Left lobe of liver (tissue), 2 donors: ENCODE measurements at regions not wholly inside any gene's neighbourhood (a gene's known extent, or its start where the extent isn't known, plus 50 kb on each side); places are given as distances from the start of the nearest gene placed in this dataset.
"Not testable (repeated sequence)": the region's sequence is repeated elsewhere in the genome, so short reads cannot be mapped to it uniquely, and the experiment has no call there.

ENCODE experiments used
- ATAC-seq: fragments of 200-7000 bp; cut with Tn5 transposase; one replicate; pipeline ENCODE4 v1.9.1; 2020; ENCODE audit warnings: mild to moderate bottlenecking, moderate library complexity
- DNase-seq: peaks from one replicate; pipeline ENCODE4 v3.0.0-alpha.2; 2020; ENCODE audit warnings: low spot score
- donor health status: DM: no; HTN: no; CAD: no; lungs with moderate emphysema.
- donor health status: DM: no; HTN: yes; CAD: no.

DNA sequence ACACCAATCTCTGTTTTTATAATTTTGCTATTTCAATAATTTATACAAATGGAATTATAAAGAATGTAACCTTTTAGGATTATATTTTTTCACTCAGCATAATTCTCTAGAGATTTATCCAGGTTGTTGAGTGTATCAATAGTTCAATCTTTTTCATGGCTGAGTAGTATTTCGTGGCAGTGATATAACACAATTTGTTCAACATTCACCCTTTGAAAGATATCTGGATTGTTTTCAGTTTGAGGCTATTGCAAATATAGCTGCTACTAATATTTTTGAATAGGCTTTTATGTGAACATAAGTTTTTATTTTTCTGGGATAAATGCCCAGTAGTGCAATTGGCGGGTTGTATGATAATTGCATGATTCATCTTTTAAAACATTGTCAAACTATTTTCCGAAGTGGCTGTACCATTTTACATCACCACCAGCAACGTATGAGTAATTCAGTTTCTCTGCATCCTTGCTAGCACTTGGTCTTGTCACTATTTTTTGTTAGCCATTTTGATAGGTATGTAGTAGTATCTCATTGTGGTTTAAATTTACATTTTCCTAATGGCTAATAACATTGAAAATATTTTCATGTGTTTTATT is 55.6 kb upstream of the ABCD3 start:
- DNase-seq (no peak), ATAC-seq (no peak)

DNA sequence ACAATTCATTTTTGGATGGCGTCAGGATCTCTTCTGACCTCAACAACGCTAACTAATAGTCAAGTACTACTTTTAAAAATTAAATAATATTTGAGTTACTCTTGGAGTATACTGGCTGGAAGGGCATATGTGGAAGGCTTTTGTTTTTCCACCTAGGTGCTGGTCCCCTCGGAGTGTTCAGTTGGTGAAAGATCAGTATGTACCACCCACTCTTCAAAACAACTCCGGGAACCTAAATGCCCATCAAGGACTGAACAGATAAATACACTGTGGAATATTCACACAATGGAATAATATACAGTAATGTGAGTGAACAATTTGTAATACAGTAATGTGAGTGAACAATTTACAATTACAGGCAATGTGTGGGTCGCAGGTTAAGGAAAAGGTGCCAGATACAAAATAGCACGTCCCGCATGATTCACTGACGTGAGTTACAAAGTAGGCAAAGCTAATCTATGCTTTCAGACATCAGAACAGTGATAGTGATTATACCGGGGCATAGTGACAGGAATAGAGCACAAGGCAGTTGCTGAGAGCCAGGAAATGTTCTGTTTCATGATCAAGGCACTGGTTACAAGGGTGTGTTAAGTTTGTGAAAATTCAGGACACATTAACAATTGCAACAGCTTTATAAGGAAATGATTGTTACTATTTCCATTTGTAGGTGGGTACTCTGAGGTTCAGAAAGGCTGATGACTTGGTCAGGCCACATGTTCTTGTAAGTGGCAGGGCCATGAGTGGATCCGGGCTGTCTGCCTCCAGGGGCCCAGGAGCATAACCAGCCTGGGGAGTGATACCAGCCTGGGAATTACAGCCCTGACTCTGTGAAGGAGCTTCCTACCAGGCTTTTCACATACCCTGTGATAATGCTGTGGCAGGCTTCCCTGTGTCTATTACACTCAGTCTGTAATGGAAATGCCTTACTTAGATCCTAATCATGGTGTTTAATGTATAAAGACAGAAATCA is 59.3 kb upstream of the ABCD3 start:
- DNase-seq = no peak
- ATAC-seq = no peak

DNA sequence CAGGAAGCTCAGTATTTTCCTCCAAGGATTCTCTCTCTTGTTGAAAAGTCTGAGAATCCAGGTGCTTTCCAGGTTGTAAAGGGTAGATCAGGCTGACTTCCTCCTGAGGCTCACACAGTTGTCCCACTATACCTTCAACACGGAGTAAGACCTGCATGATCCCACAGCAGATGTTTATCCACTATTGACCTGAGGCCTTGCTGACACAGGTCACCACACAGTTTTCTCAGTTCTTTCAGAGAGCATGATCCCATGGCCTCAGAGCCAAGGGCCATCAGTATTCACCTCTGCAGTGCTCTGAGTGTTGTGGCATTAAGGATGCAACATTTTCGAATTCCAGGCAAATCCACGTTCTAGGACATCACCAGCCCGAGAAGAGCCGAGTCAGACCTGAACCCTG is 60.5 kb upstream of the ABCD3 start:
- peak; percentile 78 for ATAC-seq

DNA sequence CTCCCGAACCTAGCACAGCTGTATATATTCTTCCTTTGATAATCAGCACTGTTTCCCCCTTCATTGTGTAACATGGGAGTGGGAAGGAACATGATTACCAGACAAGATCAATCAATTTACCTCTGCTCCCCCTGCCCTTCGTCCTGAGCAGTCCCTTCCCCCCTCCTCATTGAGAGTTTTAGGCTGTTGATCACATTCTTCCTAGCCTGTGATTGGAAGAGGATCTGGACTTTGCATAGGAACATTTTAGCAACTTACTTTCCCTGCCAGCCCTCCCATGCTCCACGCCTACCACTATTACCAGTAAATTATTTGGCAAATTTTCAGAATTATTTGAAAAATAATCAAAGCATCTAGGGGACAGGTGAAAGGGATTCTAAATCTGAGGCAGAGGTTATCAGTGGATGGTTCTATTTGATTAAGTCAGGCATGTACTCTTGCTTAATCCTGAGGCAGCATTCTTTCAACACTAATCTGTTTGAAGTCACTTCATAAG is 62.7 kb upstream of the ABCD3 start:
- DNase-seq = no peak
- peak; percentile 72 for ATAC-seq

More for the DNA sequence above, 60.5 kb upstream of the ABCD3 start:
- no peak for DNase-seq

DNA sequence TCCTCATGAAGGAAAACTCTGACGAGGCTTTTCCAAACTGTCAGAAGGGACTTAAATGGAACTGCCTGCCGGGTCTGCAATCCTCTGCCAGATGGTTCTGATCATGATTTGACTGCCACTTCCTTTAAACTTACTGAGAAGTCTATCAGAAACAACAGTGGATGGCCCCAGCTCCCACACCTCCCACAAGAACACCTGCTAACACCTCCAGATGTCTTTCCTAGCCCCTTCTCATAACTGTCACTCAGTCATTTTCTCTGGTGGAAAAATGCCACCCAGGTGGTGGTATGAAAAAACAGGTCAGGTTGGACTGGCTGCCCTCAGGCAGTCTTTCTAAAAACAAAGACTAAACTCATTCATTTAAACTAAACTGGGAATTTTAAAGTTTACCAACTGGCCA is 66.7 kb upstream of the ABCD3 start:
- ATAC-seq (no peak), DNase-seq (no peak)

DNA sequence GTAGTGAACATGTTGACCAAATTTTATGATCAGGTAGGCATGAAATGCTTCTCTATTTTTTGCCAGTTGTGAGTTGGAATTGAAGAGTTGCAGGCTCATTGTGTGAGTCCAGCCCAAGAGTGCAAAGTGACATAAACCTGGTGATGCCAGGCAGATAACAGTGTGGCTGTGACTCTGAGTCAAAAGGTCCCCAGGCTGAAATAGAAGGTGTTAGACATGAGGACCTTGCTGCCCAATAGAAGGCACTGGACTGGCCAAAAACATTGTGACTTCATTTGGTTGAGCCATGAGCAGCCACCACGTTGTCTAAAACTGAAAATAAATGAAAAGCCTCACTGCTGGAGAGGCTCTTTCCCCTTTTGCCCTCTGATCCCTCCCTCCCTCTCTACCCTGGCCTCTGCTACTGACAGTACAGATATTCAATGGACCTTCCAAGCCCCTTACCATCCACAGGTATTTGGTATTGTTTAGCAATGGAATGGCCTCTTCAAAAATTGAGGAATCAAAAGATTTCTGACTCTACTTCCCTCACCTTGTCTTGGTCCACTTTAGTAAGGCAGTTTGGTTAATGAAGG is 67.8 kb upstream of the ABCD3 start:
- peak; percentile 83 for ATAC-seq
- peak; percentile 63 for DNase-seq

DNA sequence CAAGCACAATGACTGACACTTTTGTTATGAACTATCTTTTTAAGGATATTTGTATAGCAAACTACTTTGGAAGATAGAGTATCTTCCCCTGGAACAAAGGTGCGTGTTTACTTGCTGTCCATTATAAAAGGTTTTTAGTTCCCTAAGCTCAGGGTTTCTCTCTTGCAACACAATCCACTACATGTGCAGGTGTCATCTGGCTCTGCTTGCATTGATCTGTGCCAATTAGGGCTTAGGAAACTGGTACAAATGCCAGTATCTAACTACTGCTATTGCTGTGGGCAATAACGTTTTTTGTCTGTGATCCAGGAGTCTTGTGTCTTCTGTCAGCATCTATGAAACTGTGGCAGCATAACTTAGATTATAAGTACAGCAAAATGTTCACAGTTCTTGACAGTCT is 68.3 kb upstream of the ABCD3 start:
- DNase-seq = peak; percentile 71
- ATAC-seq = peak; percentile 85

DNA sequence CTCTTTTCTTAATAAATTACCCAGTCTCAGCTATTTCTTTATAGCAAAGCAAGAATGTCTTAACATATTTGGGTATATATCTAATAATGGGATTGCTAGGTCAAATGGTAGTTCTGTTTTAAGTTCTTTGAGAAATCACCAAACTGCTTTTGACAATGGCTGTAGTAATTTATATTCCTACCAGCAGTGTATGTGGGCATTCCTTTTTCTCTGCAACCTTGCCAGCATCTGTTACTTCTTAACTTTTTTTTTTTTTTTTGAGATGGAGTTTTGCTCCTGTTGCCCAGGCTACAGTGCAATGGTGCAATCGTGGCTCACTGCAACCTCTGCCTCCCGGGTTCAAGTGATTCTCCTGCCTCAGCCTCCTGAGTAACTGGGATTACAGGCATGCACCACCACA is 69.8 kb upstream of the ABCD3 start:
- DNase-seq, ATAC-seq: not testable (repeated sequence)

DNA sequence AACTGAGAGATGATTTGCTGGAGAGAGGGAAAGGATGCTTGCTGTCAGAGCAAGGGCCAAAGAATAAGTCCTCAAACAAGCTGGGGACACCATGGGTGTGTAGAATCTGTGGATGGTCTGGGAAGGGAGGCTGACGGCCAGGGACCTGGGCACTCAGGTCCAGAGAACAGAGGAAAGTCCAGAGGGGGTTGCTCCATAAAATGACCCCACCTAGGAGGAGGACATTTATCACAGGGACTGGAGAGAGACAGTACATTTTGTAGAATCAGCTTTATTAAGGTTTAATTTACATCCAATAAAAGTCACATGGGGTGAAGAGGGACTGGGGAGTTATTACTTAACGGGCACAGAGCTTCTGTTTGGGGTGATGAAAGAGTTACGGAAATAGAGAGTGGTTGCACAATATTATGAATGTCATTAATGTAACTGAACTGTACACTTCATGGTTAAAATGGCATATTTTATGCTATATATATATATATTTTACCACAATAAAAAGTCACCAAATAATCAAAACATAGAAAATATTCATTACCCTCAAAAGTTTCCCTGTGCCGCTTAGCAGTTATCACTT is 73.0 kb upstream of the ABCD3 start:
- DNase-seq (no peak), ATAC-seq (peak; percentile 21)

DNA sequence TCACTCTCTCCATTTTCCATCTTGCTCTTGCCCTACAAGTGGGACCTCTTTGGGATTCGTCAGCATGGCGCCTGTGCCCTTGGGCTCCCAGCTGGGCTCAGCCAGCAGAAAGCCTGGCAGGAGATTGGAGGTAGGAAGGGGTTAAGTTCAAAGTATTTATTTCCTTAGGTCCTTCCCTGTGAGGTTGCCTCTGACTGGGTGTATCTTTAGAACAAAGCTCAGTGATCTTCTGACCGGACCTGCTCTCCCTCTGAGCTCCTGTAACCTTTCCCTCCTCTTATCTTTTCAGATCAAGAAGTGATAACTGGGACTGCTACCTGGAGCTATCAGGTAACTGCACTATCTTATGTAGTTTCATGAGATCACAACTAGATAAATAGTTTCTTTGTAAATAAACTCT is 75.8 kb upstream of the ABCD3 start:
- DNase-seq = no peak
- peak; percentile 23 for ATAC-seq

DNA sequence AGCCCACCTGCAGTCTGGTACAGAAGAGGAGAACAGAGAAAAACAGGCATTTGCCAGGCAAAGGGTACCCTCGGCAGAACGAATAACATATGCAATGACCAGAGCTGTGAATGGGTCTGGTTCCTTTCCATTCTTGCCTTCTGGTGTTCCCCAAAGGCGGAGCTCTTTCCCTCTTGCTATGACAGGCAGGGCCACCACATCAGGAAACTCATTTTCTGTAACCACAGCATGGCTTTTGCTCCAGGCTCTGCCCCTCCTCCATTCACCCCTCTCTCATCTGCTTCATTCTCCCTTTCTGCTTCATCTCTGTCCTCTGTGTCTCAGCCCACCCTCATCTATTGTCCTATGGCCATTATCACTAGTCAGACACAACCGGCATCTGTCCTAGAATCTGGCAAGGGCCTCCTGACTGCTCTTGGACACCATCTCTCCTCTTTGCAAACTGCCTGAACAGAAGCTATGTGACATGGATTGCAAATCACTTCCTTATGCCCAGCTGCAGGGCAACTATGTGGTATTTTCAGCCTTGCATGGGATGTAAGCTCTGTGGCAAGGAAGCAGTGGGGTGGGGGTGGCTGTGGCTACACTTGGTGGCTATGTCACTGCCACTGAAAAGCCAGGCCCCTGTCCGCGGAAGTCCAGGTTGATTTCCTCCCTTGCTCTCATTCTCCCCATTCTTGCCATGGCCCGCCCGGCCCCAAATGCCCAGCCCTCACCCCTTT is 78.8 kb upstream of the ABCD3 start:
- DNase-seq = no peak
- ATAC-seq = no peak

DNA sequence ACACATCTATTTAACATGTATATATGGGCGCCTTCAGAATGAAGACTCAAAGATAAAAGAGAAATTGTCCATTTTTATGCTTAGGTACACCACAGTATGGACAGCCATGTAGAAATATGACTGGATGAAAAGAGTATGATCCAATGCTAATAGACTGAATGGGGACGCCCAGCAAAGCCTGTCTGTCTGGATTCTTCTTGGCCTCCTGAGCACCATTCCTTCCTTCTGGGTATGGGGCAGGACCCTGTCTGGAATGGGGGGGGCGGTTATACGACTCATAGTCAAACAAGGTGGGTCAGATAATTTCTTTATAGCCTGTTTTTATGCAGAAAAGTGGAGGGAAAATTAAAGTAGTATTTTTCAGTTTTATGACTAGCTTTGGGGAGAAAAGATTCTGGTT is 81.2 kb upstream of the ABCD3 start:
- no peak for ATAC-seq

DNA sequence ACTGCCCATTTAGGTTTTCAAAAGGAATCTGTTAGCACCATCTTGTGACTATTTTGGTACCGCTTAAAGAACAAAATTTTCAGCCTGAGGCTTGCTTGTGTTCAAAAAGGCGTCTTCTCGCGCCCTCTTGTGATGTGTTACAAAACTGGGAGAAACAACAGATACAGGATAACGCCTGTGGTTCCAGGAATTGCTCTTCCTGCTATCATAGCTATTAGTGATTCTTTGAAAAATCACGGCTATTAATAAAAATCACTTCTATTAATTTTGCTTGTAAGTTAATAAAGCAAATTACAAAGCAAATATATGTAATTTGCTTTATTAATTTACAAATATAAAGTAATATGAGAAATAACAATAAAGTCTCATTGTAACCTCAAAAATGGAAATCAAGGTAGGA is 82.2 kb upstream of the ABCD3 start:
- DNase-seq = peak; percentile 77

More for the DNA sequence above, 81.2 kb upstream of the ABCD3 start:
- no peak for DNase-seq

DNA sequence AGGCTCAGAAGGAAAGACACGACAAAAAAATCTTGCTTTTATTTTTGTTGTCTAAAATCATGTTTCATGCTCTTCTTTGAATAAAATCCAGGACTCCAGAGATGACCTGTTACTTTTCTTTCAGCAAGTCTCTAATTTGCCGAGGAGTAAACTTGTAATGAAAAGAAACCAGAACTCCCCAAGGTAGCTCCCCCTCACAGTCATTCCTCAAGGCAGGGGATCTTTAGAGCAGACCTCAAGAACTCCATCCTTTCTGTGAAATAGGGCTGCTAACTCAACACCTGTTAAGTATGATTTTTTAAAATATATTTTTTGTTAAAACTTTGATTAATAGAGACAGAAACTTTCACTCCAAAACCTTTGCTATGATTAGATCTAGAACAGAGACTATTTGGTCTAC is 82.7 kb upstream of the ABCD3 start:
- ATAC-seq (no peak), DNase-seq (no peak)

More for the DNA sequence above, 82.2 kb upstream of the ABCD3 start:
- ATAC-seq = peak; percentile 99

DNA sequence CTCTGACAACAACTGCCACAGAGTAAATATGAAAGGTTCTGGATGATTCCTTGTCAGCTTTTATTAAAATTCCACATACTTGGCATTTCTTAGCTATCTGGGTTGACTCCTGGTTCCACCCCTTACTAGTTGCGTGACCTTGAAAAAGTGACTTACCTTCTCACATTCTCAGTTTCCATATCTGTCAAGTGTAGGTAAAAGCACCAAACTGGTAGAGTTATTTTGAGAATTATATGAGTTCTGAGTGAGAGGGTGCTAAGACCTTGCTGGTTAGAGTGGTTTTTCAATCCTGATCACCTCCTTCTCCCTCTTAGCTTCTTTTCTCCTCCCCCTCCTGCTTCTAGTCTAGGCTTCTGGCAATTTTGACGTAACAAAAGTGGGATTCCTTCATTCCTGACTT is 83.4 kb upstream of the ABCD3 start:
- ATAC-seq (no peak), DNase-seq (no peak)

DNA sequence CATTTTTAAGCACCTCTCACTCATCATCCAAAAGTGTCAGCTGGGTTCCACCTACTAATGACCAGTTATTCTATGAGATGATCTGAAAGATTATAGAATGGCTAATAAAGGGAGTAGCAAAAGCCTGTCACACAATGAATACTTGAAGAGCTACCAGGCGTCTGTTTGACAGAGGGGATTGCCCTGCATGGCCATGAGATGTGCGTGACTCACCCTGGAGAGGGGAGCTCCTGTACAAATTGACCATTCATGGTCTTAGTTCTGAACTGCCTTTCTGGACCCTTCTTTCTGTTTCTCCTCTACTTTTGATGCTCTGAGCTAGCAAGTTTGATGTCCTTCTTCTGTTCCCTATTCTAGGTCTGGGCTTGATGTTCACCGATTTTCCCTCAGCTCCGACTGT is 85.2 kb upstream of the ABCD3 start:
- ATAC-seq (no peak), DNase-seq (no peak)

DNA sequence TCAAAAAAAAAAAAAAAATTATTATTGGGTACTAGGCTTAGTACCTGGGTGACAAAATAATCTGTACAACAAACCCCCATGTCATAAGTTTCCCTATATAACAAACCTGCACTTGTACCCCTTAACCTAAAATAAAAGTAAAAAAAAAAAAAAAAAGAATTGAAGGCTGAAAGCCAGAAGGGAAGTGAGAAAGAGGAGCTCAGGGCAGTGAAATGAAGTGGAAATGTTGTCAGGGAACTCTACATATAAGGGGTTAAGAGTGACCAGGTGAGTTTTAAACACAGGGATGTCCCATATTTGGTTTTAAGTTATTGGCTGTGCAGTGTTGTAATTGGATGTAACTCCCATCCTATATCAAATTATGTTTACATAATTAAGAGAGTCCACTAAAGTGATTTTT is 85.7 kb upstream of the ABCD3 start:
- no peak for DNase-seq
- ATAC-seq = no peak

DNA sequence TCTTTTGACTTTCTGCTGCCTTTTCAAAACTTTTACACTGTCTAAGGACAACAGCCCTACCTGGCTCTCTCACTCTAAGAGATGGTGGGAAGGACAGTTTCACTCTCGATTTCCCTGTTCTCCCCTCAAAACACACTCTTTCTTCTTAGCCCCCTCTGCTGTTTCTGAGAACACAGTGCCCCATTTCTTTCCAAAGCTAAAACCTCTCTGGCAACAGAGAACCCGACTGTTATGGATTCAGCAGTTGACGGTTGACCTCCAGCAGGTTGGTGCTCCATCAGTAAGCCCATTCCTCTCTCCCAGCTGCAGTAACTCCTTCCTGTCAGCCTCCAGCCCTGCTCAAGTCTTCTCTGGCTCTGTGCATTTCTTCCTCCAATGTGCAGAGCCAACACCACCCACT is 88.2 kb upstream of the ABCD3 start:
- ATAC-seq (peak; percentile 94), DNase-seq (no peak)

DNA sequence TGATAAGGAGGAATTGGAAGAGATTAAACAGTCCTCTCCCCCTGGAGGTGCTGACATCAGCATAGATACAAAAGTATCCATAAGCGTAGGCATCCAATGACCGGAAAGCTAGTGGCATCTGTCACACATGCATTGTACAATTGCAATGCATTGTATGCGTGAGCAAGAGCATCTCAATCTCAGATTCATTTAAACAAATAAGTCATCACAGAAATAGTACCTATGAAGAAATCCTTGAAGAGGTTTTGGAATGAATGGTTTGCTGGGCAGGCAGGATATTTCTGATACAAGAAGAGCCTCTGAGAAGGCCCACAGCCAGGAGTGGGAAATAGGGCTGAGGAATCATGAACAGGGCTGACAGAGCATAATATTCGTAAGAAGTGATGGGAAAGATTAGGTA is 88.9 kb upstream of the ABCD3 start:
- ATAC-seq = no peak
- no peak for DNase-seq

DNA sequence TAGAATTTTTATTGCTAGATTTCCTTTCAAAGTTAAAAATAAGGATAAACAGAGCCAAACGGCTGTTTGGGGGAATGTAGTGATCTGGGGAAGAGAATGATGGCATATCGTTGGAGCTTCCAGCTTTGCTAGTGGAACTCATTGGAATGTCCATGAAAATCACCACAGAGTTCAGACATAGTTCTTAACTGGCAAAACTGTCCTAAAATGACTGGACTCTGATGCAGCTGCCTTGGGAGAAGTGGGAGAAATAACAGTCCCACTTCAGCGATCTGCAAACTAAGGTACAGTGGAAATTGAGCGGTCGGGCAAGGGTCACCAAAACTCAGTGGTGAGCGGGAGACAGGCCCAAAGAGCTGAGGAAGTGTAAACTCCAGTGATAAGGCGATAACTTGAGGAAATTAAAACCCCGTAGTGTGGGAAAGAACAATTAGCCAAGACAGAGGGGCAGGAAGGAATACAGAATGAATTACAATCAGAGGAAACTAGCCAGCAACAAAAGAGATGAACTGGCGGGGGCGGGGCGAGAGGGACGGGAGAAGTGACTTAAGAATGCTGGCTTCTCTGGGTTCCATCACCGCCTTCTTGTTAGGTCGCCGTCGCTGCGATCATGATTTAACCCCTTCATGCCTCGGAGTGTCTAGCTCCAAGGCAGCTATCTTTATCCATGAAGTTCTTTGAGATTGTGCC is 89.8 kb upstream of the ARHGAP29 start:
- ATAC-seq (peak; percentile 51), DNase-seq (no peak)
